ENCODE measurements at regions not wholly inside any gene's neighbourhood (a gene's known extent, or its start where the extent isn't known, plus 50 kb on each side); places are given as distances from the start of the nearest gene placed in this dataset.

DNA sequence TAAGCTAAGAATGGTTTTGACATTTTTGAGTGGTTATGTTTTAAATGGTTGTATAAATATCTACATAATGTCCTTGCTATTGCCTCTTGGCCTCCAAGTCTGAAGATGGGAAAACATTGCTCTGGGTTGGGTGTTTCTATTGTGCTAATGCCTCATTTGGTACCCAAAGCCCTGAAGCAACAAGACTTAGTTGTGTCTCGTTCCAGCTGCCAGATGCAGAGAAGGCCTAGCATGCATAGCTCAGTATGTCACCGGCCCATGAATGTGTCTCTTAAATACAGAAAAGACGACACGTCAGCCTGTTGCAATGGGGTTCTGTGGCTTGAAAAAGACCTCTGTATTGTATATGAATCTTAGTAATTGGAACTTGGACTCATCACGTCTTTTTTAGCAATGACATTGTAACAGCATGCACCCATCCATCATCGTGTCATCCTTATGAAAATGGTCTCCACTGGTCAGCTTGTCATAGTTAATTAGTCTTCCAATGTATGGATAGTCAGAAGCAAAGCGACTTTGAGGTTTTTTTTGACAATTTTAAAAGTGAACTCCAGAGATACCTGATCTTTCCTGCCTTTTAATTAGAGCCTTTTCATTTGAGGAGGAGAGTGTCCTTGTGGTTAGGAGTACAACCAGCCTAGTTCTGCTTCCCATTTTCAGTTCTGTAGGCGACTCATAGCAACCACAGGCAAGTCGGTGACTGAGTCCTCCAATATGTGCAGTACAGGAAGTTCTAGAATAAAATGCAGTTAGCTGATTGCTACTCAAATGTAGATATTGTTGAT is 126.4 kb upstream of the GATB start:
- Histone ChIP-seq H3K27me3 (ENCODE audit: control insufficient read depth, insufficient read depth, low read length) (peaks cover 2% of the 10 kb centered on the region), H3K36me3 (ENCODE audit: control insufficient read depth, insufficient read depth, low read length) (no peaks in the 10 kb centered on the region), H3K4me3 (ENCODE audit: low read length) (no peak overlapping the region), H3K9me3 (ENCODE audit: control insufficient read depth, low read depth, low read length) (no peaks in the 10 kb centered on the region), H3K27ac (ENCODE audit: low read length) (no peak overlapping the region), H3K4me1 (ENCODE audit: control insufficient read depth, insufficient read depth, low read length) (no peaks in the 10 kb centered on the region)
- DNase-seq: no peak
- no CpG with 5 or more reads among the region's 9 CpGs for WGBS (ENCODE audit: insufficient coverage, low lambda C conversion rate)

DNA sequence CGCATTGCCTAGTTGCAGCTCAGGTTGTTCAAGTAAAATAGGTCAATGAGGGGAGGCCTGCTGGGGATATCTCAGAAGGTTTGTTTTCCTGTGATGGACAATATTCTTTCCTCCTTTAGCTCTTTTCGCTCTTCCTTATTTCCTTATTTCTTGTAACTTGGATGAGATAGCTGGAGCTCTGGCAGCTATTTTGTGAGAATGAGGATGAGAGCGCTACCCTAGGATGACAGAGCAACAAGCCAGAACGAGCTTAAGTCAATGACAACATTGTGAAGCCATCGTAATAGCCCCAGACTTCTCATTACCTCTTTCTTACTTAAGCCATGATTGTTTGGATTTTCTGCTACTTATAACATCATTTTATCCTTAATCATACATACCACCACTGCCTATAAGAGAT is 124.3 kb upstream of the GATB start:
- 93% methylated on average over 3 of the region's 5 CpGs for WGBS (ENCODE audit: insufficient coverage, low lambda C conversion rate)
- no peaks in the 10 kb centered on the region for H3K27me3 ChIP-seq (ENCODE audit: control insufficient read depth, insufficient read depth, low read length)

DNA sequence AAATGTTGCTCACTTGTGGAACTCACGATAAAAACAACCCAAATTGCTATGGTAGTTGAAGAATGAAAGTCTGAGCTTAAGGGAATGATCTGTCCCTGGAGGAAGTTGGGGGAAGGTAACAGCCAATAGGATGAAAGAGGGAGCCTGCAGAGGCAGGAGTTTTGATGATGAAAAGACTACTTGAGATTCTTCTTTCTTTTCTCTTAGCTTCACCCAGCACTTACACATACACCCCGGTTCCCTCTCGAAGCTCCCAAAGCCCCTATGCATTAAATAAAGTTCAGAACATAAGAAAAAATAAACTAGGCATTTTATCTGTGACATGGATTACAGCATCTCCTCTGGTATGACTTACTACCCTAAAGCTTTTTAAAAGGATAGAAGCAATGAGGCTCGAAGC is 122.9 kb upstream of the GATB start:
- Histone ChIP-seq H3K36me3 (ENCODE audit: control insufficient read depth, insufficient read depth, low read length) (no peaks in the 10 kb centered on the region), H3K27ac (ENCODE audit: low read length) (no peak overlapping the region), H3K9me3 (ENCODE audit: control insufficient read depth, low read depth, low read length) (no peaks in the 10 kb centered on the region), H3K4me3 (ENCODE audit: low read length) (no peak overlapping the region), H3K4me1 (ENCODE audit: control insufficient read depth, insufficient read depth, low read length) (no peaks in the 10 kb centered on the region), H3K27me3 (ENCODE audit: control insufficient read depth, insufficient read depth, low read length) (no peaks in the 10 kb centered on the region)
- no peak for DNase-seq
- 100% methylated on average over 1 of the region's 4 CpGs for WGBS (ENCODE audit: insufficient coverage, low lambda C conversion rate)

More for the DNA sequence above, 124.3 kb upstream of the GATB start:
- Histone ChIP-seq H3K4me3 (ENCODE audit: low read length) (no peak overlapping the region), H3K4me1 (ENCODE audit: control insufficient read depth, insufficient read depth, low read length) (no peaks in the 10 kb centered on the region), H3K9me3 (ENCODE audit: control insufficient read depth, low read depth, low read length) (no peaks in the 10 kb centered on the region), H3K36me3 (ENCODE audit: control insufficient read depth, insufficient read depth, low read length) (no peaks in the 10 kb centered on the region), H3K27ac (ENCODE audit: low read length) (no peak overlapping the region)
- no peak for DNase-seq

DNA sequence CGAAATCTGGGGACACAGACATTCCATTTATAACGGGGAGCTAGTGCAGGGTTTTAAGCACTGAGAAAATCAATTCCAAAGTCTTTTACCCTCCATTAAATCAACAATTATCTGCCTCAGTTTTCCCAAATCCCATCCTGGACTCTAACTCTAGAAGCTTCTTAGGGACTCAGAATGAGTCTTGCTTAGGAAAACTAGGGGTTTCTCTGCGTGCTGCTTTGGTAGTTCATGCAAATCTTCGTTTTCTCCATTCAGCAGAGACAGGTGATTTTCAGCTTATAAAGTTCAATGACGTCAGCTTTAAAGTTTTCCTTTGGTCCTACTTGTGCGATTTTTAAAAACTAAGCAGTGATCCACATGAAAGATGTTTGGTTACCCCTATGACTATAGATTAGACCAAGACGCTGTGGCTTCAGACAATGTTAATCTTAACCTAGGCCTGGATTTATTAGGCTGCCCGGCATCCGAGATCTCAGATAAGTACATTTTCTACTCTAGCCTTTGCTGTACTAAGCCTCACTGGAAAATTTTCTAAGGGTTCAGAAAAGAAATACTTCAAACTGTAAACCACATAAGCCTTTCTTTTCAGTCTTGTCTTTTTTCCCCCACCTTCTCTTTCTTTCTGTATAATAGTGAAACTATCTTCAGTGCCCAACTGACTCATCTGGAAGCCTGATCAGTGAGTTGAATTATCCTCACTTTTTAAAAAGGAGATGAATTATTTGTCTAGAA is 121.4 kb upstream of the GATB start:
- WGBS (ENCODE audit: insufficient coverage, low lambda C conversion rate): 95% methylated on average over 3 of the region's 9 CpGs
- Histone ChIP-seq H3K36me3 (ENCODE audit: control insufficient read depth, insufficient read depth, low read length) (no peaks in the 10 kb centered on the region), H3K4me1 (ENCODE audit: control insufficient read depth, insufficient read depth, low read length) (no peaks in the 10 kb centered on the region), H3K27ac (ENCODE audit: low read length) (no peak overlapping the region), H3K9me3 (ENCODE audit: control insufficient read depth, low read depth, low read length) (no peaks in the 10 kb centered on the region), H3K4me3 (ENCODE audit: low read length) (no peak overlapping the region), H3K27me3 (ENCODE audit: control insufficient read depth, insufficient read depth, low read length) (no peaks in the 10 kb centered on the region)
- no peak for DNase-seq

DNA sequence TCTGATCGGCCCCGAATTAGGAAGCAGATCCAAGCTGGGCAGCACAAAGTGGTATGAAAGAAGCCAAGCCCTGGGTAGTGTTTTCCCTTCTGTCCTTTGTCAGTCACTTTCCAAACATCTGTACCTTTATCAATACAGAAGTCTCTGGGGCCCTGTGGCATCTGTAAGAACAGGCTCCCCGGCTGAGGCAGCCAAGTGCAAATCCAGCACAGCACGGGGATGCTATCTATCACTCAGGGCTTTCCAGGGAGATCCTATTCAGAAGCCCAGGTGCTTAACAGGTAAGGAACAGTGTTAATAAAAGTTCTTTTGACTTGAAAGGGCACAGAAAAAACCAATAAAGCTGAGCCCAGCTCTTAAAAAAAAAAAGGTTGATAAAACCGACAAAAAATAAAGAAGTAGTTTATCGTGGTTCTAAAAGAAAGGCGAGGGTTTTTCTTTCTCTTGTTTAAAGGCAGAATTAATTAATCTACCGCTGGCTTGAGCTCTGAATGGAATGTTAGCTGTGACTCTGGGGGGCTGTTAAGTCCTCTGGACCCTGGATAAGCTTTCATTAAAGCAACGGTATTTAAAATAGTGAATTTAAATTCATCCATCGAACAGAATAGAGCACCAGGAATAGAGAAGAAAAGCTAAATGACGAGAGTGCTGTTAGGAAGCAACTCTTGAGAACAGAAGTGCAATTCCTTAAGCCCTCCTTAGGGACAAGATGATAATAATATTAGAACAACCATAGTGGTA is 119.1 kb upstream of the GATB start:
- WGBS (ENCODE audit: insufficient coverage, low lambda C conversion rate): 74% methylated on average over 2 of the region's 11 CpGs
- Histone ChIP-seq H3K4me1 (ENCODE audit: control insufficient read depth, insufficient read depth, low read length) (no peaks in the 10 kb centered on the region), H3K9me3 (ENCODE audit: control insufficient read depth, low read depth, low read length) (no peaks in the 10 kb centered on the region), H3K27ac (ENCODE audit: low read length) (no peak overlapping the region), H3K27me3 (ENCODE audit: control insufficient read depth, insufficient read depth, low read length) (no peaks in the 10 kb centered on the region), H3K36me3 (ENCODE audit: control insufficient read depth, insufficient read depth, low read length) (no peaks in the 10 kb centered on the region), H3K4me3 (ENCODE audit: low read length) (no peak overlapping the region)
- DNase-seq: no peak

DNA sequence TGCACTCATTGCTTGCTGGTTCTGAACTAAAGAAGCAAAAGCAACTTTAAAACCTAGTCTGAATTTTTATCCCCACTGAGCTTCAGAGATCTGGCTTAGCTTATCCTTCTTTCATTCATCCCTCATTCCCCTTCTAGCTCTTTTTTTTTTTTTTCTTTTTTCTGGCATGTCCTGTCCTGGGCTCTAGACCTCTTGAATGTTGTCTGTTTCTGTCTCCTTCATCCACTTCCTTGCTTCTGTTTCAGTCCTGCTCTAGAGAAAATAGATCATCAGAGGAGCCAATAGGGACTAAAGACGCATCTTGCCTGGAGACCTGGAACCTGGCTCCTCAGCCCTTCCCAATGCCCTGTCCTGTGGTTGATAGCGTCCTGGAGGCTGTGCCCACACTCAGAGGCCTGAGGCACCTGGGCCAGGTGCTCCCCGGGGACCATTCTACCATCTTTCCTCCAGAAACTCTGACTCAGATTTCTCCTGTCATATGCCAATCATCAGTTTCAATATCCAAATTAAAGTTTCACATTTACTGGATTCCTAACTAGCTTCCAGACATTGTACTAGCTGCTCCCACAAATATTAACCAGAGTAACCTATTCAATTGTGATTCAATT is 115.7 kb upstream of the GATB start:
- Histone ChIP-seq H3K4me1 (ENCODE audit: control insufficient read depth, insufficient read depth, low read length) (no peaks in the 10 kb centered on the region), H3K4me3 (ENCODE audit: low read length) (no peak overlapping the region), H3K27ac (ENCODE audit: low read length) (no peak overlapping the region), H3K27me3 (ENCODE audit: control insufficient read depth, insufficient read depth, low read length) (no peaks in the 10 kb centered on the region), H3K9me3 (ENCODE audit: control insufficient read depth, low read depth, low read length) (no peaks in the 10 kb centered on the region), H3K36me3 (ENCODE audit: control insufficient read depth, insufficient read depth, low read length) (no peaks in the 10 kb centered on the region)
- no CpG with 5 or more reads among the region's 3 CpGs for WGBS (ENCODE audit: insufficient coverage, low lambda C conversion rate)
- no peak for DNase-seq

DNA sequence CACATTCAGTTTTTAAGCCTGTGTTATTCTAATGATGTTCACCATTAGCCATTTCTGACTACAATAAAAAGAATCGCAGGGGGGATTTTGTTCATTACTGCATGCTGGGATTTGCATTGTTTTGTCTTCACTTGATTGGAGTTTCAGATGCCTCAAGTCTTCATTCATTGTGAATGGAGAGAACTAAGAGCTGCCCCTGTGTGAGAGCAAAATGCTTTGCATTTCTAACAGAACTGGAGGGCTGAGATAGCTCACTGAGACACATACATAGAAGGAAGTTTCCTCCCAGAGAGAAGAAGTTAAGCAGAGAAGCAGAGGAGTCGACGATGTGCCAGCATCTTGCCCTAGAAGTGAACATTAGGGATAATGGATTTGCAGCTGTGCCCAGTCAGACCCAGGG is 113.5 kb upstream of the GATB start:
- no peaks in the 10 kb centered on the region for H3K36me3 ChIP-seq (ENCODE audit: control insufficient read depth, insufficient read depth, low read length)
- H3K9me3 ChIP-seq (ENCODE audit: control insufficient read depth, low read depth, low read length): no peaks in the 10 kb centered on the region
- WGBS (ENCODE audit: insufficient coverage, low lambda C conversion rate): no CpG with 5 or more reads among the region's 3 CpGs
- H3K4me1 ChIP-seq (ENCODE audit: control insufficient read depth, insufficient read depth, low read length): no peaks in the 10 kb centered on the region
- no peak overlapping the region for H3K27ac ChIP-seq (ENCODE audit: low read length)
- no peaks in the 10 kb centered on the region for H3K27me3 ChIP-seq (ENCODE audit: control insufficient read depth, insufficient read depth, low read length)
- no peak for DNase-seq
- H3K4me3 ChIP-seq (ENCODE audit: low read length): no peak overlapping the region

DNA sequence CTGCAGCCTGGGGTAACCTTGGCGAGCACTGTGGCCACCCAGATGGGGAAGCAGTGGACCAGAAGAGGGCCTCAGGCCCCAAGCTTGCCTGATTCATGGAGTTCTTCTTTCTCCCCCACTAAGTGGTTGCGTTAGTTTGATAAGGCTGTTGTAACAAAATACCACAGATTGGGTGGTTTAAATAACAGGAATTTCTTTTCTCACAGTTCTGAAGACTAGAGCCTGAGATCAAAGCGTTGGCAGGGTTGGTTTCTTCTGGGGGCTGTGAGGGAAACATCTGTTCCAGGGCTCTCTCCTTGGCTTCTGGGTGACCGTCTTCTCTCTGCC is 105.7 kb upstream of the GATB start:
- H3K4me3 ChIP-seq (ENCODE audit: low read length): no peak overlapping the region
- DNase-seq: no peak
- no peaks in the 10 kb centered on the region for H3K27me3 ChIP-seq (ENCODE audit: control insufficient read depth, insufficient read depth, low read length)
- H3K36me3 ChIP-seq (ENCODE audit: control insufficient read depth, insufficient read depth, low read length): no peaks in the 10 kb centered on the region
- no peaks in the 10 kb centered on the region for H3K9me3 ChIP-seq (ENCODE audit: control insufficient read depth, low read depth, low read length)
- H3K27ac ChIP-seq (ENCODE audit: low read length): no peak overlapping the region
- no peaks in the 10 kb centered on the region for H3K4me1 ChIP-seq (ENCODE audit: control insufficient read depth, insufficient read depth, low read length)
- 80% methylated on average over 1 of the region's 4 CpGs for WGBS (ENCODE audit: insufficient coverage, low lambda C conversion rate)

DNA sequence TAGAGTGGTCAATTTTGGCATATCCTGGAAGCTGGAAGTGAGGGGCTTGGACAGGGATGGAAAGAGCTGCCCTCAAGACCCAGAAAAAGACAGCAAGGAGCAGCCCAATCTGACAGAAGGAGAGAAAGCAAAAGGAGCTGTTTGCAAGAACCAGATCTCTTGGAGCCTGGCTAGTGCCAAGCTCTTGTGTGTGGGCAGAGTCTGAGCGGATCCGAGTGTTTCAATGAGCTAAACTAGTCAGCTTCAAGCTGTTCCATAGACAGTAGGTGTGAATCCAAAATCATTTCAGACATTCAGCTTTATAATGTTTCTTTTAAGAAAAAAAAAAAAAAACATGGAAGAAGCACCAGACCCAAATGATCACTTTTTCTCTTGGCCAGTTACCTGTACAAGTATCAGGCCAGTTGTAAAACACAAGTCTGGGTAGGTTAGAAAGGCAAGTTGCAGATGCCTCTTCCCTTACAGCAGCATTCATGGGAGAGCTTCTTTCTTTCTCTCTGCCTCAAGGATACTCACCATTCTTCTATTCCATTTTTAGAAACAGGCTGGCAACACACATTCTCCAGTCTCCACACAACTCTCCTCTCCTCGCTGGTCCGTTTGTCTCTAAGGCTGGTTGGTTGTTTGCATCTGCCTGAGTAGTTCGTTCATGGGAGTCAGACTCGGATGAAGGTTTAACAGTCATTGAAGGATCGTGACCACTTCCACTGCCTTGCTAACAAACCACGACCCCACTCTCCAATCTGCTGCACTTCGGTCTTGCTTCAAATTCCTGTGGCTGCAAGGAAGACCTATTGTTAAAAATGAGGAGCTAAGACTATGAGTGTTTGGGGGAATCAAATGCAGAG is 105.2 kb upstream of the GATB start:
- H3K9me3 ChIP-seq (ENCODE audit: control insufficient read depth, low read depth, low read length): no peaks in the 10 kb centered on the region

DNA sequence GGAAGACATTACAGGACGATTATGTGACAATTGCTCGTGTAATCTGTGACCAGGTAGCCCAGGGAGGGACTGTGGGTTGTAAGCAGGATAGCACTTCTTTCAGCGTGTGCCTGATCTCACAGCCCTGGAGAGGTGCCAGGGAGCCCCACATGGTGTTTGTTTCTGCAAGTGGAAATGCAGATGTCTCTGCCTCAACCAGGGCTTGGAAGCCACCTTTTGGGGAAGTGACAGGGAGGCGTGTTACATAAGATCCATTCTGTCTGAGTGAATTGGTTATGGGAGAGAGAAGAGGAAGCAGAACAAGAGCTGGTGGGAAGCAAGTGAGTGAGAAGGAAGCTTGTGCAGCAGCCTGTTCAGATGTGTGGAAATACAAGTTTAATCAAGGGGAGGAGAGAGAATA is 104.5 kb upstream of the GATB start:
- WGBS (ENCODE audit: insufficient coverage, low lambda C conversion rate): no CpG with 5 or more reads among the region's 4 CpGs

More for the DNA sequence above, 105.2 kb upstream of the GATB start:
- Histone ChIP-seq H3K4me3 (ENCODE audit: low read length) (no peak overlapping the region), H3K27ac (ENCODE audit: low read length) (no peak overlapping the region), H3K36me3 (ENCODE audit: control insufficient read depth, insufficient read depth, low read length) (no peaks in the 10 kb centered on the region), H3K4me1 (ENCODE audit: control insufficient read depth, insufficient read depth, low read length) (no peaks in the 10 kb centered on the region), H3K27me3 (ENCODE audit: control insufficient read depth, insufficient read depth, low read length) (no peaks in the 10 kb centered on the region)
- DNase-seq: no peak
- WGBS (ENCODE audit: insufficient coverage, low lambda C conversion rate): no CpG with 5 or more reads among the region's 9 CpGs

More for the DNA sequence above, 104.5 kb upstream of the GATB start:
- no peaks in the 10 kb centered on the region for H3K9me3 ChIP-seq (ENCODE audit: control insufficient read depth, low read depth, low read length)
- no peaks in the 10 kb centered on the region for H3K4me1 ChIP-seq (ENCODE audit: control insufficient read depth, insufficient read depth, low read length)
- no peaks in the 10 kb centered on the region for H3K36me3 ChIP-seq (ENCODE audit: control insufficient read depth, insufficient read depth, low read length)
- no peak overlapping the region for H3K27ac ChIP-seq (ENCODE audit: low read length)
- no peak for DNase-seq
- no peaks in the 10 kb centered on the region for H3K27me3 ChIP-seq (ENCODE audit: control insufficient read depth, insufficient read depth, low read length)
- no peak overlapping the region for H3K4me3 ChIP-seq (ENCODE audit: low read length)

All from large intestine (tissue), 3 donors.